HG02970 (cell line): ENCODE measurements at regions not wholly inside any gene's neighbourhood (a gene's known extent, or its start where the extent isn't known, plus 50 kb on each side); places are given as distances from the start of the nearest gene placed in this dataset.

Source experiments
- ATAC-seq: cut with Tn5 transposase; IDR thresholded peaks from one replicate; pipeline ENCODE4 v1.9.1; 2021; ENCODE audit warnings: mild to moderate bottlenecking, moderate library complexity, moderate number of reproducible peaks; ENCODE audit not compliant: unreplicated experiment, low FRiP score

GRCh38 chr5:162301356-162301755 is 233.8 kb downstream of the GABRG2 start:
- ATAC-seq: no peak

GRCh38 chr5:162323466-162323865 is 255.9 kb downstream of the GABRG2 start:
- no peak for ATAC-seq

DNA sequence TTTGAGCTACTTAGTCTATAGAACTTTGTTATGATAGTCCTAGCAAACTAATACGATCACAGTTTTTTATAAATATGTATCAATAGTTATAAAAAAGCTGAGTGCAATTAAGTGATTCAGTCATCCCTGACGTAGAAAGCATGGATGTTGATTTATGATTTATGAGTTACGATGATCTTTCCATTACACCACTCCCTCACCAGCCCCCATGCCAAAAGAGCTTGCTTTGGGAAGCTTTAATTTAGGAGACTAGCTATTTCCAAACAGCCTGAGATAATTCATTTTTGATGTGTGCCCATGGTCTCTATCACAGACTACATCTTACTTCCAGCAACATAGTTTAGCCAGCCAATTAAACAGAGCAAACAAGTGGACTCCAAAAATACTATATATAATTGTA is 256.8 kb downstream of the GABRG2 start:
- no peak for ATAC-seq

DNA sequence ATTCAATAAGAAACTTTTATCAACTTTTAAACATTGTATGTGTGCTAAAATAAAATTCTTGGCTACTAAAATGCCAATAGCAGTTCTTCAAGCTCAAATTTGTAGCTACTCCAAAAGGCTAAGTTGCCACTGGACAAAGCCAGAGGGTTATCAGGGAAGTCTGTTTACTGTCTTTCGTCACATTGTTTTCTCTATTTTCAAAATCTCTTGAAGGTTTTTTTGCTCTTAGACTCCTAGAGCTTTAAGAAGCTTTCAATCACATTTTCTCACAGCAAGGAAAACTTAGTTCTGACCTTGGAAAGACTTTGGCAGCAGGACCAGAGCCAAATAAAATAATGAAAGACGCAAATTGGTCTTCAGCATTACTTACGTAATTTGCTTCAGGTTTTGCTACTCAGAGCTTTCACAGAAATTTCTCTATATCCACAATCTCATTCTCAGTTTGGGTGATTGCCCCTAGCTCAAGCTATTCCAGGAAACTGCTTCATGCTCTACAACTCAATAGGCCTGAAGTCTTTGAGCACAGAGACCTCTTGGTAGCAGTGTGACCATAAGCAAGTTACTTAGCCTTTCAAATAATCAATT is 257.7 kb downstream of the GABRG2 start:
- ATAC-seq: no peak

DNA sequence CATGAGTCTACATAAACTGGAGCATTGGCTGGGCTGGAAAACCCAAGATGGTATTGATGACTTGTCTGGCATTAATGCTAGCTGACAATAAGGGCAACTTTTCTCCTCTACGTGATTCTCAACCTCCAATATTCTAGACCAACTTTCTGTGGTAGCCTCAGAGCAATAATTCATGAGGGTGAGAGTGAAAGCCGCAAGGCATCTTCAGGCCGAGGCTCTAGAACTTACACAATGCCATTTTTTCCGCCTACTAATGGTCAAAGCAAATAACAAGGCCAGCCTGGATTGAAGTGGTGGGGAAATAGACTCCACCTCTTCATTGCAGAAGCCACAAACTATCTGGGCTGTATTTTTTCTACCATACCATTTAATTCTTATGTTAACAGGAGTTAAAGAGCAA is 267.4 kb downstream of the GABRG2 start:
- ATAC-seq: no peak

DNA sequence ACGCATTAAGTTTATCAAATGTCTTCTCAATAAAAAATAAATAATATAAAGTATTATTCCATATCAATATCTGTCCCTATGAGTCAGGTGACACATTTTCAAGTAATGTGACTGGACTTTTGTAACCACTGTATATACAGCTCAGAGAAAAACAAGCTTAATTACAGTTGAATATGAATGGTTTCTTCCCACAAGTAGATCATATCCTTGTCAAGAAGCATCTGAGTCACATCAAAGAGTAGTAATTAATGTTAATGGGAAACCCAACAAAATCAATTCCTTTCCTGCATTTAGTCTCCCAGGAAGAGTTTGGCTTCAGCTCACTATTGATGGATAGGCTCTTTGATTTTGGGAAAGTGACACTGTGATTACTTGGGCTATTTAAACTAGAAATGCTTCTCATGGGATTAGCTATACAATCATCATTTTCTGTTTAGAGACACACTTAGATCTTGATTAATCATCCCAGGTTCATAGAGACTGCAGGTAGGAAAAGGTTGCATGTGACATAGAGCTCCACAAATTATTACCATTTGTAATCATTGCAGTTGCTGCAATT is 292.9 kb downstream of the GABRG2 start:
- no peak for ATAC-seq

- ATAC-seq: no peak
Measured at GRCh38 chr5:162372256-162372655, 304.7 kb downstream of the GABRG2 start.

DNA sequence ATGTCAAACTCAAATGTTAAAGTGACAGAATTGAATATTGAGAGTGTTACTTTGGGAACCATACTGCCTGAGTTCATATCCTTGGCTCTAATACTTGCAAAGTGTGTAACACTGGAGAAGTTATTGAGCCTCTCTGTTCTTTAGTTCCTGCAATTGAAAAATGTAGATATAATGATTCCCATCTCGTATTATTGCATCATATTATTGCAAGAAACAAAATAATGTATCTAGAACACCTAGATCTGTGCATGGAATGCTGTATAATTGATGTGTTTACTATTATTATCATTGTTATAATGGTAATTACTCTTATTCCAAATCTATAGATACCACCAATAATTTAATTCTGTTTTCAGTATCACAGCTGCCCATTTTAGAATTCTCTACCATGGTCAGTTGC is 310.3 kb downstream of the GABRG2 start:
- ATAC-seq: no peak

DNA sequence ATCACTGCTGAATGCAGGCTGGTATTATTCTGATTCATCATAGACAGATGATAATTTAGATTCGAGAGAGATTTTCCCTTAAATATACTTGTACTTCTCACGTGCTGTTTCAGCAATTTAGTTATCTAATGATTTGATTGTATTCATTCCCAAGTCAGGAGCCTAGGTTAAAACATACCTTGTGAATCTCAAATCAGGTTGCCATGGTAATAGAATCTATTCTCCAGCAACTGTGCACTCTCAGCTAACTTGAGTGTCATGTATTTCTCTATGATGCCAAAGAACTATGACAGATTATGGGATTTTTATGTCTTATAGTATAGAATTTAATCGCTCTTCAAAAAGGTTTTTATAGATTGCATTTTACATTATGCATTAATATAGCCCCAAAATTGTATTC is 315.3 kb downstream of the GABRG2 start:
- no peak for ATAC-seq

- ATAC-seq: no peak
Measured at GRCh38 chr5:162384225-162384624, 316.7 kb downstream of the GABRG2 start.

- ATAC-seq: no peak
Measured at GRCh38 chr5:162391833-162392232, 324.3 kb downstream of the GABRG2 start.

DNA sequence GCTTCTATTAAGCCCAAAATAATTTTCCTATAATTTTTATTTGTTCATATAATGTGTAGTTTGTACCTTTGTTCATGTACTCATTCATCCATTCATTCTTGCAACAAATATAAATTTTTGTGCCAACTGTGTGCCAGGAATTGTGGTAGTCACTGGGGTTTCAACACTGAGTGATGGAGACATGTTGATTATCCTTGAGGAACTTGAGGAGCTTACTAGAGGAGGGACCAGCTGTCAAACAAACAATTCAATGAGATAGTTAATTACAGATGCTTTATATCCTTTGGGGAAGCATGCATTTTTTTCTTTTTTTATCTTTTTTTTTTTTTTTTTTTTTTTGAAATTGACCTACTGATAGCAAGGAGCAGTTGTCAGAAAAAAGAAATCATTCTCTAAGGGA is 324.8 kb downstream of the GABRG2 start:
- no peak for ATAC-seq

- ATAC-seq: no peak
Measured at GRCh38 chr5:162393534-162393933, 326.0 kb downstream of the GABRG2 start.

GRCh38 chr5:162407614-162408013 is 340.0 kb downstream of the GABRG2 start:
- ATAC-seq: no peak

DNA sequence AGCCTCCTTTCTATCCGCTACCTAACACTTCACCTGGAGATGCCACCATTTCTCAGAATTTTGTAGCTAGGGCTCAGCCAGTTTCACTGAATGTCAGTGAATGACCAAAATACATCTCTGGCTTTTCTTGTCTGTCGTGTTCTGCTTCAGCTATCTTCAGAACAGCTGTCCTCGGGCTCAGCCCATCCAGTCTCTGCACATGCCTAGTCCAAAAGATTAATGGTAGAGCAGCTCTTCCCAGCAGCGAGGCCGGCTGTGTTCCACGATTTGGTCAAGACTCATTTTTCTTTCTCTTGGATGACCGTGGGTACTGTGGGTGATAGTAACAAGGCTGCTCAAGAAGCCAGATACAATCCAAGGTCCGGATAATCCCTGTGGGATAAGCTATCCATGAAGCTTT is 342.8 kb downstream of the GABRG2 start:
- ATAC-seq: no peak

DNA sequence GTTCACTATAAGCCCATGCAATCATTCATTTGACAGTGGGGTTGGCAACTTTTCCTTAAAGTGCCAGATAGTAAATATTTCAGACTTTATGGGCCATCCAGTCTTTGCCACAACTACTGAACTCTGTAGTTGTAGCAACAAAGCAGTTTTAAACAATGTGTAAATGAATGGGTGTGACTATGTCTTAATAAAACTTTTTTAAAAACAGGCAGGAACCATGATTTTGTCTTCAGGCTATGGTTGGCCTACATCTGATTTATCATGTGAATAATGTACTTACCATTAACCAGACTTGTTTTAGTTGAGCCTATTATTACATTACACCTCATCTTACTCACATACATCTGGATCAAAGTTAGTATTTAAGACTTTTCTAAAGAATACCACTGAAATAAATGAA is 361.6 kb downstream of the GABRG2 start:
- ATAC-seq: no peak

DNA sequence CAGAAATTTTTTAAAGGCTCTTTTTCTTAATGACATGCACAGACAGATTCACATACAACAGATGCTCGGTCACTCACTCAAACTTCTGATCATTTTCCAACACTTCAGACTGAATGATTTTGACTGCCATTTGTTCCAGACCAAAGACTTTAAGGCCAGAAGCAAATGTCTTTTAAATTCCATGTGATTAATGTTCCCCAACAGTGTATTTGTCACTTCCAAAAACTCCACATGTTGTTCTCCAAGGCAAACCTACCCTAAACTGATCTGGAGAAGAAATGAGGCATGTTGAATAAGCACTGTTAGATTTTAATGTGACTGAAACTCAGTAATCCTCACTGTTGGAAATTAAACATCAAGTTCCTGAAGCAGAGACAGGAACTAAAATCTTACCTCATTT is 366.7 kb downstream of the GABRG2 start:
- no peak for ATAC-seq

- no peak for ATAC-seq
Measured at GRCh38 chr5:162436055-162436454, 368.5 kb downstream of the GABRG2 start.

- no peak for ATAC-seq
Measured at GRCh38 chr5:162444129-162444762, 376.7 kb downstream of the GABRG2 start.

GRCh38 chr5:162456086-162456485 is 388.5 kb downstream of the GABRG2 start:
- ATAC-seq: no peak

GRCh38 chr5:162466011-162466410 is 398.4 kb downstream of the GABRG2 start:
- ATAC-seq: no peak

DNA sequence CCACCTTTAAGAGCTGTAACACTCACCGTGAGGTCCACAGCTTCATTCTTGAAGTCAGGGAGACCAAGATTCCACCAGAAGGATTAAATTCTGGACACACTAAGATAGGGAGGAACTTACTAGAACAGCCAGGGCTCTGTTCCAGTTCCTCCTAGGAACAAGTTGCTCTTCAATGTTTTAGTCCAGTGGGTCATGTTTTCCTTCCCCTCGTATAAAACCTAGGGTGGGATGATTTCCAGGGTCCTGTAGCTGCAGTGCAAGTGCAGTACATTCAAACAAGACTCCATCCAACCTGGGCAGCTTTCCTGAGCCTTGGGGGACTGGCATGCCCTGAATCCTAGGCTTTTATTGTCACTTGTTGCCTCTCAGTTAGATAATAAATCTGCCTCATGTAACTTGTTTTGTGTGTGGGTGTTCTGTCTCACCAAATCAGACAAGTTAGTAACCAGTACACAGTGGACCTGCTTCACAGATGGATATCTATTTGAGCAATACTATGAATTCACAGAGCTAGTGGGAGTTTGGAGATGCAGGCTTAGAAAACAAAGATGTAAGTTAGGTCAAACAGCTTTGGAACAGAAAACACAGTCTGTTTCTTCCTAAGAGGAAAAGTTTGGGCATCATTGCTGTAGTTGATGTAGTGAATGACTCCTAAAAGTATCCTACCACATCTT is 405.6 kb downstream of the GABRG2 start:
- no peak for ATAC-seq
